IMR-90 (cell line): ENCODE measurements at regions not wholly inside any gene's neighbourhood (a gene's known extent, or its start where the extent isn't known, plus 50 kb on each side); places are given as distances from the start of the nearest gene placed in this dataset.

Source experiments
- ATAC-seq: fragments of 200-7000 bp; cut with Tn5 transposase; 2 replicates; pipeline ENCODE4 v1.9.1; 2020; ENCODE audit warnings: low read depth, mild to moderate bottlenecking, moderate library complexity
- BruUV-seq: library from RNA; stranded (reverse); fragments of 400-500 nt; replicated peaks from 2 replicates; lab custom pipeline; 2021; lab: Mats Ljungman, UMichigan
- CTCF ChIA-PET: fragments of 300-600 bp; formaldehyde crosslinking; extraction: SDS; loops from one replicate; lab custom pipeline; 2021; ENCODE audit warnings: antibody characterized with exemption; lab: Yijun Ruan, JAX
- POLR2A ChIA-PET: fragments of 300-600 bp; sonication (Branson Sonifier 250); formaldehyde crosslinking; loops from one replicate; lab custom pipeline; 2022; ENCODE audit warnings: antibody characterized with exemption; ENCODE audit not compliant: unreplicated experiment; lab: Charles Lee
- DNase-seq: peaks from one replicate; pipeline ENCODE4 v3.0.0; 2013
- H2AFZ ChIP-seq: replicated peaks from 2 replicates; pipeline ENCODE3; 2013; ENCODE audit warnings: low read length, mild to moderate bottlenecking; ENCODE audit not compliant: poor library complexity
- H2AK5ac ChIP-seq: 2 replicates; pipeline ENCODE4 v1.6.1; 2013; ENCODE audit warnings: low read depth, low read length, inconsistent platforms
- H2AK9ac ChIP-seq: replicated peaks from 2 replicates; pipeline ENCODE3; 2013; ENCODE audit warnings: mild to moderate bottlenecking, low read depth, low read length, moderate library complexity; ENCODE audit not compliant: poor library complexity
- H2BK120ac ChIP-seq: 2 replicates; pipeline ENCODE4 v1.6.1; 2013; ENCODE audit warnings: low read depth, low read length, inconsistent platforms
- H2BK15ac ChIP-seq: 3 replicates; pipeline ENCODE4 v1.6.1; 2013; ENCODE audit warnings: low read depth, low read length, inconsistent platforms
- H2BK20ac ChIP-seq: 2 replicates; pipeline ENCODE4 v1.6.1; 2013; ENCODE audit warnings: low read depth, mild to moderate bottlenecking, inconsistent platforms, low read length, moderate library complexity
- H2BK5ac ChIP-seq: 2 replicates; pipeline ENCODE4 v1.6.1; 2013; ENCODE audit warnings: mild to moderate bottlenecking, low read depth, low read length, inconsistent platforms; ENCODE audit not compliant: poor library complexity, severe bottlenecking
- H3K14ac ChIP-seq: replicated peaks from 2 replicates; pipeline ENCODE4 v1.6.1; 2013; ENCODE audit warnings: low read depth, low read length, inconsistent platforms
- H3K18ac ChIP-seq: 2 replicates; pipeline ENCODE4 v1.6.1; 2013; ENCODE audit warnings: low read depth, low read length, control low read depth
- H3K23ac ChIP-seq: 2 replicates; pipeline ENCODE4 v1.6.1; 2013; ENCODE audit warnings: low read depth, low read length, inconsistent platforms
- H3K27ac ChIP-seq: 2 replicates; pipeline ENCODE4 v1.5.1; 2013; ENCODE audit warnings: mild to moderate bottlenecking, control low read depth, low read length; ENCODE audit not compliant: insufficient read depth
- H3K27me3 ChIP-seq: 2 replicates; pipeline ENCODE4 v1.6.1; 2013; ENCODE audit warnings: low read length; ENCODE audit not compliant: control insufficient read depth, insufficient read depth
- H3K36me3 ChIP-seq: 2 replicates; pipeline ENCODE4 v1.6.1; 2013; ENCODE audit warnings: low read length, mixed read lengths; ENCODE audit not compliant: control insufficient read depth, insufficient read depth
- H3K4ac ChIP-seq: 2 replicates; pipeline ENCODE4 v1.6.1; 2013; ENCODE audit warnings: low read depth, low read length, inconsistent platforms
- H3K4me1 ChIP-seq: 2 replicates; pipeline ENCODE4 v1.6.1; 2013; ENCODE audit warnings: low read length, mixed read lengths; ENCODE audit not compliant: control insufficient read depth, insufficient read depth
- H3K4me2 ChIP-seq: 2 replicates; pipeline ENCODE4 v1.6.1; 2013; ENCODE audit warnings: low read depth, mild to moderate bottlenecking, control low read depth, low read length, moderate library complexity
- H3K4me3 ChIP-seq: 2 replicates; pipeline ENCODE4 v1.5.1; 2013; ENCODE audit warnings: low read depth, mild to moderate bottlenecking, control low read depth, low read length, moderate library complexity; ENCODE audit not compliant: insufficient read depth
- H3K56ac ChIP-seq: 2 replicates; pipeline ENCODE4 v1.6.1; 2013; ENCODE audit warnings: low read length, inconsistent platforms; ENCODE audit not compliant: insufficient read depth; ENCODE audit errors: extremely low read depth
- H3K79me1 ChIP-seq, 2 experiments: 2 replicates each; pipeline ENCODE4 v1.6.1; 2013; ENCODE audit warnings: low read length in 2 of 2, inconsistent platforms in 1 of 2, low read depth in 1 of 2
- H3K9ac ChIP-seq: 2 replicates; pipeline ENCODE4 v1.6.1; 2013; ENCODE audit warnings: low read depth, low read length, control low read depth
- H3K9me1 ChIP-seq: 2 replicates; pipeline ENCODE4 v1.6.1; 2013; ENCODE audit warnings: low read length, inconsistent platforms; ENCODE audit not compliant: insufficient read depth
- H3K9me3 ChIP-seq: 2 replicates; pipeline ENCODE4 v1.6.1; 2013; ENCODE audit warnings: low read length; ENCODE audit not compliant: control insufficient read depth, insufficient read depth
- H4K20me1 ChIP-seq: 2 replicates; pipeline ENCODE4 v1.6.1; 2013; ENCODE audit warnings: low read length, inconsistent platforms; ENCODE audit not compliant: insufficient read depth
- H4K5ac ChIP-seq: 2 replicates; pipeline ENCODE4 v1.6.1; 2013; ENCODE audit warnings: mild to moderate bottlenecking, low read depth, low read length, control low read depth
- H4K8ac ChIP-seq, 2 experiments: 2 replicates each; pipeline ENCODE4 v1.6.1; 2013; ENCODE audit warnings: low read depth in 2 of 2, low read length in 2 of 2, control low read depth in 1 of 2, inconsistent platforms in 1 of 2
- H4K91ac ChIP-seq: 2 replicates; pipeline ENCODE4 v1.6.1; 2013; ENCODE audit warnings: low read depth, low read length, inconsistent platforms; ENCODE audit not compliant: insufficient read depth
- BHLHE40 ChIP-seq: fragments of 150-350 bp; IDR thresholded peaks from 2 replicates; pipeline ENCODE4 v1.6.1; 2016; ENCODE audit warnings: mild to moderate bottlenecking, low read depth, low read length
- CEBPB ChIP-seq: IDR thresholded peaks from 2 replicates; pipeline ENCODE4 v1.6.1; 2012; ENCODE audit warnings: low read depth, low read length, improper control_type of control experiment
- CHD1 ChIP-seq: IDR thresholded peaks from 2 replicates; pipeline ENCODE4 v1.6.1; 2012; ENCODE audit warnings: low read depth, low read length, improper control_type of control experiment
- ELK1 ChIP-seq: fragments of 150-350 bp; IDR thresholded peaks from 2 replicates; pipeline ENCODE4 v1.6.1; 2016; ENCODE audit warnings: low read depth, mild to moderate bottlenecking, low read length, moderate library complexity, borderline replicate concordance
- FOS ChIP-seq: fragments of 150-350 bp; IDR thresholded peaks from 2 replicates; pipeline ENCODE4 v1.6.1; 2016; ENCODE audit warnings: low read depth, low read length
- MAFK ChIP-seq: IDR thresholded peaks from 2 replicates; pipeline ENCODE4 v1.6.1; 2012; ENCODE audit warnings: low read depth, low read length, improper control_type of control experiment
- MAZ ChIP-seq: IDR thresholded peaks from 2 replicates; pipeline ENCODE4 v1.6.1; 2012; ENCODE audit warnings: low read depth, mild to moderate bottlenecking, low read length, improper control_type of control experiment, moderate library complexity, borderline replicate concordance
- MXI1 ChIP-seq: IDR thresholded peaks from 2 replicates; pipeline ENCODE4 v1.6.1; 2012; ENCODE audit warnings: low read depth, mild to moderate bottlenecking, low read length, moderate library complexity, borderline replicate concordance
- POLR2A ChIP-seq: IDR thresholded peaks from 2 replicates; pipeline ENCODE4 v1.6.1; 2012; ENCODE audit warnings: mild to moderate bottlenecking, low read depth, low read length
- RAD21 ChIP-seq: IDR thresholded peaks from 2 replicates; pipeline ENCODE4 v1.6.1; 2012; ENCODE audit warnings: low read length, improper control_type of control experiment
- RCOR1 ChIP-seq: IDR thresholded peaks from 2 replicates; pipeline ENCODE4 v1.6.1; 2012; ENCODE audit warnings: mild to moderate bottlenecking, low read length, improper control_type of control experiment; ENCODE audit not compliant: insufficient replicate concordance
- RFX5 ChIP-seq: IDR thresholded peaks from 2 replicates; pipeline ENCODE4 v1.8.0; 2012; ENCODE audit warnings: low read depth, mild to moderate bottlenecking, low read length, moderate library complexity
- SMC3 ChIP-seq: fragments of 150-350 bp; IDR thresholded peaks from 2 replicates; pipeline ENCODE4 v1.6.1; 2016; ENCODE audit warnings: low read depth, mild to moderate bottlenecking, antibody characterized with exemption, low read length, moderate library complexity
- WGBS, 2 experiments: methylation state at CpG; one replicate each; pipeline versions ENCODE4 v1.1.5 to v1.1.7; 2013; ENCODE audit warnings: missing lambda C conversion rate in 2 of 2; ENCODE audit not compliant: insufficient read length in 1 of 2; ENCODE audit errors: extremely low coverage in 2 of 2; 5-methylcytosine and 5-hydroxymethylcytosine counted together
- dilution Hi-C: fragments of 300-500 bp; cut with HindIII; formaldehyde crosslinking; loops from one replicate; pipeline ENCODE4 v1.14.3; 2018; ENCODE audit warnings: low sequenced_read_pairs; ENCODE audit not compliant: unreplicated experiment
- in situ Hi-C: fragments of 300-500 bp; cut with MboI; formaldehyde crosslinking; loops from 3 replicates; pipeline ENCODE4 v1.14.3; 2019; ENCODE audit warnings: low sequenced_read_pairs, inconsistent platforms, mixed read lengths
- intact Hi-C: fragments of 100-400 bp; cut with micrococcal nuclease; formaldehyde crosslinking; loops from 2 replicates; pipeline ENCODE4 v1.10.0; 2022
- TF ChIP-seq, protein P1 (sequence below): conservative IDR thresholded peaks from 2 replicates; pipeline ENCODE4 v1.5.1; 2012; ENCODE audit warnings: mild to moderate bottlenecking, low read depth, low read length, improper control_type of control experiment
- TF ChIP-seq, protein P2 (sequence below): fragments of 150-350 bp; IDR thresholded peaks from 2 replicates; pipeline ENCODE4 v1.6.1; 2017; ENCODE audit warnings: mild to moderate bottlenecking, antibody characterized with exemption, low read length, low read depth

DNA sequence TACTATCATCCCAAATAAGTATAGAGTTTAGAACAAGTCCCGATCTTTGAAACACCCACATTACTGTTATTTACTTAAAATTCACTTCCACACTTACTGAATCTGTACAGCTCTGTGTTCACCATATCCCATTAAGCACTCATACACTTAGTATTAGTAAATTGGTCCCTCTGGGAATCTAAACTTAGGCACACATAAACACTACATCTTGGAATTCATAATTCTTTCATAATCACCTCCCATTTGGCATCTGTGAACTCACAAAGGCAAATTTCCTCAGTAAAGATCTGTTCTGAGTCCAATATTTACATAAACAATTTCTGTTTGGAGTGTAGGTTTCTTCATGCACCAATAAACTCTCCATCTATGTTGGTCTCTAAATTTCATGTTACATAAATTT, 52.6 kb upstream of the PPARGC1A start:
- H3K9me3 ChIP-seq = no peaks in the 10 kb centered on the region
- H2BK5ac ChIP-seq = no peak overlapping the region
- ChIA-PET POLR2A (no interaction called here), CTCF (no interaction called here)
- H2BK15ac ChIP-seq = no peak overlapping the region
- H3K4ac ChIP-seq = no peak overlapping the region
- no peak overlapping the region for H3K4me2 ChIP-seq
- BruUV-seq = no TSS peak
- H4K20me1 ChIP-seq = no peaks in the 10 kb centered on the region
- no peaks in the 10 kb centered on the region; the same call in 1 of the 2 replicates for H3K4me1 ChIP-seq
- no peak overlapping the region for H2AK9ac ChIP-seq
- H3K27me3 ChIP-seq = no peaks in the 10 kb centered on the region
- no peak overlapping the region for H2BK20ac ChIP-seq
- H3K23ac ChIP-seq = no peak overlapping the region
- H3K14ac ChIP-seq = no peak overlapping the region
- H3K18ac ChIP-seq = no peak overlapping the region
- in situ Hi-C loops (no loop called here), dilution Hi-C loops (no loop called here), intact Hi-C loops (no loop called here)
- H3K36me3 ChIP-seq = no peaks in the 10 kb centered on the region
- no peak overlapping the region for H2BK120ac ChIP-seq
- no peak overlapping the region for H3K4me3 ChIP-seq
- no peaks in the 10 kb centered on the region for H3K79me1 ChIP-seq
- H2AK5ac ChIP-seq = no peak overlapping the region
- no peak overlapping the region for H4K91ac ChIP-seq
- no peak overlapping the region for H4K5ac ChIP-seq
- H3K56ac ChIP-seq = no peak overlapping the region
- no peak overlapping the region for H2AFZ ChIP-seq
- DNase-seq (no peak), ATAC-seq (peak; percentile 36)
- H3K9me1 ChIP-seq = no peaks in the 10 kb centered on the region; the same call in 1 of the 2 replicates
- TF ChIP-seq RFX5 (no peak), CEBPB (no peak), BHLHE40 (no peak), MAZ (no peak), MAFK (no peak), MXI1 (no peak), RAD21 (no peak), CHD1 (no peak), POLR2A (no peak), ELK1 (no peak), SMC3 (no peak), RCOR1 (no peak), FOS (no peak)
- TF ChIP-seq, protein P1, sequence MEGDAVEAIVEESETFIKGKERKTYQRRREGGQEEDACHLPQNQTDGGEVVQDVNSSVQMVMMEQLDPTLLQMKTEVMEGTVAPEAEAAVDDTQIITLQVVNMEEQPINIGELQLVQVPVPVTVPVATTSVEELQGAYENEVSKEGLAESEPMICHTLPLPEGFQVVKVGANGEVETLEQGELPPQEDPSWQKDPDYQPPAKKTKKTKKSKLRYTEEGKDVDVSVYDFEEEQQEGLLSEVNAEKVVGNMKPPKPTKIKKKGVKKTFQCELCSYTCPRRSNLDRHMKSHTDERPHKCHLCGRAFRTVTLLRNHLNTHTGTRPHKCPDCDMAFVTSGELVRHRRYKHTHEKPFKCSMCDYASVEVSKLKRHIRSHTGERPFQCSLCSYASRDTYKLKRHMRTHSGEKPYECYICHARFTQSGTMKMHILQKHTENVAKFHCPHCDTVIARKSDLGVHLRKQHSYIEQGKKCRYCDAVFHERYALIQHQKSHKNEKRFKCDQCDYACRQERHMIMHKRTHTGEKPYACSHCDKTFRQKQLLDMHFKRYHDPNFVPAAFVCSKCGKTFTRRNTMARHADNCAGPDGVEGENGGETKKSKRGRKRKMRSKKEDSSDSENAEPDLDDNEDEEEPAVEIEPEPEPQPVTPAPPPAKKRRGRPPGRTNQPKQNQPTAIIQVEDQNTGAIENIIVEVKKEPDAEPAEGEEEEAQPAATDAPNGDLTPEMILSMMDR = no peak
- TF ChIP-seq, protein P2, sequence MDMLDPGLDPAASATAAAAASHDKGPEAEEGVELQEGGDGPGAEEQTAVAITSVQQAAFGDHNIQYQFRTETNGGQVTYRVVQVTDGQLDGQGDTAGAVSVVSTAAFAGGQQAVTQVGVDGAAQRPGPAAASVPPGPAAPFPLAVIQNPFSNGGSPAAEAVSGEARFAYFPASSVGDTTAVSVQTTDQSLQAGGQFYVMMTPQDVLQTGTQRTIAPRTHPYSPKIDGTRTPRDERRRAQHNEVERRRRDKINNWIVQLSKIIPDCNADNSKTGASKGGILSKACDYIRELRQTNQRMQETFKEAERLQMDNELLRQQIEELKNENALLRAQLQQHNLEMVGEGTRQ = no peak
- no peak overlapping the region for H3K27ac ChIP-seq
- no peak overlapping the region for H3K9ac ChIP-seq
- WGBS, 2 experiments = no CpG with 5 or more reads among the region's 1 CpG
- no peak overlapping the region for H4K8ac ChIP-seq
